HEK293 (cell line): ENCODE measurements at regions not wholly inside any gene's neighbourhood (a gene's known extent, or its start where the extent isn't known, plus 50 kb on each side); places are given as distances from the start of the nearest gene placed in this dataset.

Experiments used
- SETDB1 ChIP-seq: IDR thresholded peaks from one replicate; pipeline ENCODE4 v1.6.1; 2017; ENCODE audit warnings: mild to moderate bottlenecking, low read length, moderate library complexity, mixed read lengths; ENCODE audit not compliant: insufficient read length
- ZNF335 ChIP-seq: fragments of 450-650 bp; formaldehyde crosslinking; conservative IDR thresholded peaks from 2 replicates; pipeline ENCODE4 v1.5.1; 2016; ENCODE audit warnings: missing biosample characterization, missing genetic modification characterization
- TF ChIP-seq, protein P1 (sequence below): fragments of 450-650 bp; formaldehyde crosslinking; IDR thresholded peaks from 2 replicates; pipeline ENCODE4 v1.5.1; 2016; ENCODE audit warnings: missing biosample characterization, missing genetic modification characterization
- TF ChIP-seq, protein P2 (sequence below): fragments of 450-650 bp; formaldehyde crosslinking; IDR thresholded peaks from 2 replicates; pipeline ENCODE4 v1.5.1; 2016; ENCODE audit warnings: missing biosample characterization, missing genetic modification characterization
- TF ChIP-seq, protein P3 (sequence below): fragments of 450-650 bp; formaldehyde crosslinking; IDR thresholded peaks from 2 replicates; pipeline ENCODE4 v1.5.1; 2016; ENCODE audit warnings: missing biosample characterization, missing genetic modification characterization
- TF ChIP-seq, protein P4 (sequence below): fragments of 450-650 bp; formaldehyde crosslinking; IDR thresholded peaks from 2 replicates; pipeline ENCODE4 v1.5.1; 2016; ENCODE audit warnings: missing biosample characterization, missing genetic modification characterization

DNA sequence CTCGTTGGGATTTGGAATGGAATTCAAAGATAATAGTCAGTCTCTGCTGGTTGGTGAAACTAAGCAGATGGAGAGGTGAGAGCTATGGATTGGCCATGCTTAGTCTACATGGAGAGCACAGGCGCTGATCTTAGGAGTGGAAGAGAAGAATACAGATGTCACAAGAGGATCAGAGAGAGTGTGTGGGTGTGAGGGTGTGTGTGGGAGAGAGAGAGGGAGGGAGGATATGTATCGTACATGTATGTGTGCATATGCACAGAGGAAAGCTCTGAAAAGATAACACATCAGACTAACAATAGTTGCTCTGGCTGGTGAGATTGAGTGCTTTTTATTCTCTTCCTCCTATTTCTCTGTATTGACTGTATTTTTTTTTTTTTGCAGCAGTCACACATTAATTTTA, 686.2 kb upstream of the TBX3 start:
- TF ChIP-seq, protein P1, sequence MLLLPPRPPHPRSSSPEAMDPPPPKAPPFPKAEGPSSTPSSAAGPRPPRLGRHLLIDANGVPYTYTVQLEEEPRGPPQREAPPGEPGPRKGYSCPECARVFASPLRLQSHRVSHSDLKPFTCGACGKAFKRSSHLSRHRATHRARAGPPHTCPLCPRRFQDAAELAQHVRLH: no peak
- TF ChIP-seq, protein P2, sequence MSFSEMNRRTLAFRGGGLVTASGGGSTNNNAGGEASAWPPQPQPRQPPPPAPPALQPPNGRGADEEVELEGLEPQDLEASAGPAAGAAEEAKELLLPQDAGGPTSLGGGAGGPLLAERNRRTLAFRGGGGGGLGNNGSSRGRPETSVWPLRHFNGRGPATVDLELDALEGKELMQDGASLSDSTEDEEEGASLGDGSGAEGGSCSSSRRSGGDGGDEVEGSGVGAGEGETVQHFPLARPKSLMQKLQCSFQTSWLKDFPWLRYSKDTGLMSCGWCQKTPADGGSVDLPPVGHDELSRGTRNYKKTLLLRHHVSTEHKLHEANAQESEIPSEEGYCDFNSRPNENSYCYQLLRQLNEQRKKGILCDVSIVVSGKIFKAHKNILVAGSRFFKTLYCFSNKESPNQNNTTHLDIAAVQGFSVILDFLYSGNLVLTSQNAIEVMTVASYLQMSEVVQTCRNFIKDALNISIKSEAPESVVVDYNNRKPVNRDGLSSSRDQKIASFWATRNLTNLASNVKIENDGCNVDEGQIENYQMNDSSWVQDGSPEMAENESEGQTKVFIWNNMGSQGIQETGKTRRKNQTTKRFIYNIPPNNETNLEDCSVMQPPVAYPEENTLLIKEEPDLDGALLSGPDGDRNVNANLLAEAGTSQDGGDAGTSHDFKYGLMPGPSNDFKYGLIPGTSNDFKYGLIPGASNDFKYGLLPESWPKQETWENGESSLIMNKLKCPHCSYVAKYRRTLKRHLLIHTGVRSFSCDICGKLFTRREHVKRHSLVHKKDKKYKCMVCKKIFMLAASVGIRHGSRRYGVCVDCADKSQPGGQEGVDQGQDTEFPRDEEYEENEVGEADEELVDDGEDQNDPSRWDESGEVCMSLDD (tag by site-specific recombination): no peak
- no peak for TF ChIP-seq SETDB1
- TF ChIP-seq, protein P3, sequence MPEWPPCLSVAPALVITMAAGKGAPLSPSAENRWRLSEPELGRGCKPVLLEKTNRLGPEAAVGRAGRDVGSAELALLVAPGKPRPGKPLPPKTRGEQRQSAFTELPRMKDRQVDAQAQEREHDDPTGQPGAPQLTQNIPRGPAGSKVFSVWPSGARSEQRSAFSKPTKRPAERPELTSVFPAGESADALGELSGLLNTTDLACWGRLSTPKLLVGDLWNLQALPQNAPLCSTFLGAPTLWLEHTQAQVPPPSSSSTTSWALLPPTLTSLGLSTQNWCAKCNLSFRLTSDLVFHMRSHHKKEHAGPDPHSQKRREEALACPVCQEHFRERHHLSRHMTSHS (tag by site-specific recombination): no peak
- no peak for TF ChIP-seq ZNF335 (tag by site-specific recombination)
- TF ChIP-seq, protein P4, sequence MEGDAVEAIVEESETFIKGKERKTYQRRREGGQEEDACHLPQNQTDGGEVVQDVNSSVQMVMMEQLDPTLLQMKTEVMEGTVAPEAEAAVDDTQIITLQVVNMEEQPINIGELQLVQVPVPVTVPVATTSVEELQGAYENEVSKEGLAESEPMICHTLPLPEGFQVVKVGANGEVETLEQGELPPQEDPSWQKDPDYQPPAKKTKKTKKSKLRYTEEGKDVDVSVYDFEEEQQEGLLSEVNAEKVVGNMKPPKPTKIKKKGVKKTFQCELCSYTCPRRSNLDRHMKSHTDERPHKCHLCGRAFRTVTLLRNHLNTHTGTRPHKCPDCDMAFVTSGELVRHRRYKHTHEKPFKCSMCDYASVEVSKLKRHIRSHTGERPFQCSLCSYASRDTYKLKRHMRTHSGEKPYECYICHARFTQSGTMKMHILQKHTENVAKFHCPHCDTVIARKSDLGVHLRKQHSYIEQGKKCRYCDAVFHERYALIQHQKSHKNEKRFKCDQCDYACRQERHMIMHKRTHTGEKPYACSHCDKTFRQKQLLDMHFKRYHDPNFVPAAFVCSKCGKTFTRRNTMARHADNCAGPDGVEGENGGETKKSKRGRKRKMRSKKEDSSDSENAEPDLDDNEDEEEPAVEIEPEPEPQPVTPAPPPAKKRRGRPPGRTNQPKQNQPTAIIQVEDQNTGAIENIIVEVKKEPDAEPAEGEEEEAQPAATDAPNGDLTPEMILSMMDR: no peak
